ENCODE measurements at regions not wholly inside any gene's neighbourhood (a gene's known extent, or its start where the extent isn't known, plus 50 kb on each side); places are given as distances from the start of the nearest gene placed in this dataset.

DNA sequence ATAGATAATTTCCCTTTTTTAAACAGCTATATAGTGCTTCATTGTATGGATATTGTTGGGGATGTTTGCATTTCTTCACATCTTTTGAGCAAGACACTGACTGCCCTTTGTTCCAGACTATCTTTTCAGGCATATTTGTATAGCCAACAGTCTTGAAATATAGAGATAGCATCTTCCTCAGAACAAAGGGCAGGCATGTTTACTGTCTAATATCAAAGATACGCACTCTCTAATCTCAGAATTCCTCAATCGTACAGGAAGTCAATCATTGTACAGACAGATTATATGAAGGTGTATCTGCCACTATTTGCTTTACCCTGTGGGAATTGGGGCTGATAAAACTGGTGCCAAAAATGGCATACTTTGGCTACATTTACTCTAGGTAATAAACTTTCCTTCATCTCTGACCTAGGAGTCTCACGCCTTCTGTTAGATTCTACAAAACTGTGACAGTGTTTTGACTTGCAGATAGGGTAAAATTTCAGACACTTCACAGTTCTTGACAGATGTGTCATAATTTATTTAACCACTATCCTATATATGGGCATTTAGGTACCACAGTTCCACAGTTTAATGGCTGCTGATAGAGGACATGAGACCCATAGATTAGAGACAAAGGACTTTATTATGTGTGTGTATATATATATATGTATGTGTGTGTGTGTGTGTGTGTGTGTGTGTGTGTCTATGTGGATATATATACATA lies 321.0 kb downstream of the IGSF11 start:
- H3K36me3 ChIP-seq (ENCODE audit: control insufficient read depth in 2 of 3, insufficient read depth in 3 of 3, low read length in 3 of 3), result no peaks in the 10 kb centered on the region
- DNase-seq (no peak), FAIRE-seq (no peak)
- no peaks in the 10 kb centered on the region for H3K4me1 ChIP-seq (ENCODE audit: control insufficient read depth in 2 of 3, insufficient read depth in 2 of 3, low read depth in 1 of 3, low read length in 3 of 3)
- intact Hi-C loops (cut with DNase I), result no loop called here
- H3K27me3 ChIP-seq (ENCODE audit: control insufficient read depth, insufficient read depth, low read length), result no peaks in the 10 kb centered on the region
- no peak overlapping the region for H3K9ac ChIP-seq (ENCODE audit: low read length in 3 of 3)
- no peaks in the 10 kb centered on the region for H3K9me3 ChIP-seq (ENCODE audit: control insufficient read depth in 2 of 3, insufficient read depth in 1 of 3, low read length in 3 of 3)
- no peak overlapping the region for H3K27ac ChIP-seq (ENCODE audit: low read depth in 2 of 2, low read length in 2 of 2)
- TF ChIP-seq, protein P1, sequence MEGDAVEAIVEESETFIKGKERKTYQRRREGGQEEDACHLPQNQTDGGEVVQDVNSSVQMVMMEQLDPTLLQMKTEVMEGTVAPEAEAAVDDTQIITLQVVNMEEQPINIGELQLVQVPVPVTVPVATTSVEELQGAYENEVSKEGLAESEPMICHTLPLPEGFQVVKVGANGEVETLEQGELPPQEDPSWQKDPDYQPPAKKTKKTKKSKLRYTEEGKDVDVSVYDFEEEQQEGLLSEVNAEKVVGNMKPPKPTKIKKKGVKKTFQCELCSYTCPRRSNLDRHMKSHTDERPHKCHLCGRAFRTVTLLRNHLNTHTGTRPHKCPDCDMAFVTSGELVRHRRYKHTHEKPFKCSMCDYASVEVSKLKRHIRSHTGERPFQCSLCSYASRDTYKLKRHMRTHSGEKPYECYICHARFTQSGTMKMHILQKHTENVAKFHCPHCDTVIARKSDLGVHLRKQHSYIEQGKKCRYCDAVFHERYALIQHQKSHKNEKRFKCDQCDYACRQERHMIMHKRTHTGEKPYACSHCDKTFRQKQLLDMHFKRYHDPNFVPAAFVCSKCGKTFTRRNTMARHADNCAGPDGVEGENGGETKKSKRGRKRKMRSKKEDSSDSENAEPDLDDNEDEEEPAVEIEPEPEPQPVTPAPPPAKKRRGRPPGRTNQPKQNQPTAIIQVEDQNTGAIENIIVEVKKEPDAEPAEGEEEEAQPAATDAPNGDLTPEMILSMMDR (IDR thresholded peaks at IDR 0.05; ENCODE audit: borderline replicate concordance, extremely low read depth, insufficient read depth), result no peak
- no peak overlapping the region for H3K4me3 ChIP-seq (ENCODE audit: low read length in 3 of 3)

DNA sequence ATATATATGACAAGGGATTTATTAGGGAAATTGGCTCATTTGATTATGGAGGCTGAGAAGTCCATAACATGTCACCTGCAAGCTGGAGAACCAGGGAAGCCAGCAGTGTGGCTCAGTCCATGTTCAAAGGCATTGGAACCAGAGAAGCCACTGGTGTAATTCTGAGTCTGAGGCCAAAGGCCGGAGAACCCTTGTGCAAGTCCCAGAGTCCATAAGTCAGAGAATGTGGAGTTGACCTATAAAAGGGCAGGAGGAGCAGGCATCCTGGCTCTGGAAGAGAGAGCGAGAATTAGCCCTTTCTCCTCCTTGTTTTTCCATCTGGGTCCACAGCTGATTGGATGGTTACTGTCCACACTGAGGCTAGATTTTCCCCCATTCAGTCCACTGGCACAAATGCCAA lies 319.8 kb downstream of the IGSF11 start:
- TF ChIP-seq, protein P1 (IDR thresholded peaks at IDR 0.05; ENCODE audit: borderline replicate concordance, extremely low read depth, insufficient read depth), result no peak
- FAIRE-seq (no peak), DNase-seq (peak in 1 of 5 donors; percentile 5)
- Histone ChIP-seq H3K36me3 (ENCODE audit: control insufficient read depth in 2 of 3, insufficient read depth in 3 of 3, low read length in 3 of 3) (no peaks in the 10 kb centered on the region), H3K4me1 (ENCODE audit: control insufficient read depth in 2 of 3, insufficient read depth in 2 of 3, low read depth in 1 of 3, low read length in 3 of 3) (no peaks in the 10 kb centered on the region), H3K27ac (ENCODE audit: low read depth in 2 of 2, low read length in 2 of 2) (no peak overlapping the region), H3K9ac (ENCODE audit: low read length in 3 of 3) (no peak overlapping the region), H3K4me3 (ENCODE audit: low read length in 3 of 3) (no peak overlapping the region), H3K9me3 (ENCODE audit: control insufficient read depth in 2 of 3, insufficient read depth in 1 of 3, low read length in 3 of 3) (no peaks in the 10 kb centered on the region), H3K27me3 (ENCODE audit: control insufficient read depth, insufficient read depth, low read length) (no peaks in the 10 kb centered on the region)
- intact Hi-C loops (cut with DNase I), result no loop called here

DNA sequence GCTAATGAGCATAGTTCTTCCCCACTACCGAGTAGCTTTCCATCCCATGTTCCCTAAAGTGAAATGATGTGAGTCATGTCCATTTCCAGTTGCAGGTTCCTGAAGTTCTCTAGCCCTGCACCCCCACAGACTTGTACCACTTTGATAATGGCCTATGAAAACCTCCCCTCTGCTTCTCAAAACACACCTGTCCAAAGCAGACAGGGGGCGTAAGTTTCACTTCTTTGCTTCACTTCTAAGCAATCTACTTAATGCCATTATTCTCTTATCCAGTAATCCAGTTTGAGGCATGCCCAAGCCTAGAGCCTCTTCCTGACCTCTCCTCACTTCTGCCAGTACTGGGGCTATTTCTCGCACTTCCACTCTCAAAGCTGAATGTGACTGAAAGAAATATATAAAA lies 305.1 kb downstream of the IGSF11 start:
- TF ChIP-seq, protein P1 (IDR thresholded peaks at IDR 0.05; ENCODE audit: borderline replicate concordance, extremely low read depth, insufficient read depth), result no peak
- Histone ChIP-seq H3K9ac (ENCODE audit: low read length in 3 of 3) (no peak overlapping the region), H3K27me3 (ENCODE audit: control insufficient read depth, insufficient read depth, low read length) (no peaks in the 10 kb centered on the region), H3K36me3 (ENCODE audit: control insufficient read depth in 2 of 3, insufficient read depth in 3 of 3, low read length in 3 of 3) (no peaks in the 10 kb centered on the region), H3K27ac (ENCODE audit: low read depth in 2 of 2, low read length in 2 of 2) (no peak overlapping the region), H3K4me3 (ENCODE audit: low read length in 3 of 3) (no peak overlapping the region), H3K9me3 (ENCODE audit: control insufficient read depth in 2 of 3, insufficient read depth in 1 of 3, low read length in 3 of 3) (no peaks in the 10 kb centered on the region), H3K4me1 (ENCODE audit: control insufficient read depth in 2 of 3, insufficient read depth in 2 of 3, low read depth in 1 of 3, low read length in 3 of 3) (no peaks in the 10 kb centered on the region)
- intact Hi-C loops (cut with DNase I), result no loop called here
- DNase-seq (no peak), FAIRE-seq (no peak)

DNA sequence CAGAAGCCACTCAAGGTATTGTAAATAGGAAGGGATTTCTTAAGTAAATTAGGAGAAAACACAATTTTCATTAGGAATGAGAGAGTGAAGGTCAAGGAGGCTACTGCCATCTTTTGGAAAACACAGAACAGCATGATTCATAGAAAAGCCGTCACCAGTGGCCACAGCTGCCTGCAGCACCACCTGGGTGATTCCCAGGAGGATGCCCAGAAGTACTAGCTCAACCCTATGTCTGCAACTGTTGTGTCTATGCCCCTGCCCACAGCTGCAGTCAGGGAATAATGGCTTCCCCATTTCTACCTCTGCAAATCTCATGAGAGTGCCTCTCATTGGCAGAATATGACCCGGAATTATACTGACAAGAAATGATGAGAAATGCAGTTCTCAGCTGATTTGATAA lies 300.0 kb downstream of the IGSF11 start:
- DNase-seq, result no peak
- TF ChIP-seq, protein P1 (IDR thresholded peaks at IDR 0.05; ENCODE audit: borderline replicate concordance, extremely low read depth, insufficient read depth), result no peak
- intact Hi-C loops (cut with DNase I), result no loop called here
- FAIRE-seq, result no peak
- Histone ChIP-seq H3K9me3 (ENCODE audit: control insufficient read depth in 2 of 3, insufficient read depth in 1 of 3, low read length in 3 of 3) (no peaks in the 10 kb centered on the region), H3K36me3 (ENCODE audit: control insufficient read depth in 2 of 3, insufficient read depth in 3 of 3, low read length in 3 of 3) (no peaks in the 10 kb centered on the region), H3K4me1 (ENCODE audit: control insufficient read depth in 2 of 3, insufficient read depth in 2 of 3, low read depth in 1 of 3, low read length in 3 of 3) (no peaks in the 10 kb centered on the region), H3K9ac (ENCODE audit: low read length in 3 of 3) (no peak overlapping the region), H3K27ac (ENCODE audit: low read depth in 2 of 2, low read length in 2 of 2) (no peak overlapping the region), H3K4me3 (ENCODE audit: low read length in 3 of 3) (no peak overlapping the region), H3K27me3 (ENCODE audit: control insufficient read depth, insufficient read depth, low read length) (no peaks in the 10 kb centered on the region)

Data from kidney (tissue), 13 donors.